HS-5 (cell line): ENCODE measurements at regions not wholly inside any gene's neighbourhood (a gene's known extent, or its start where the extent isn't known, plus 50 kb on each side); places are given as distances from the start of the nearest gene placed in this dataset.

Source experiments
- DNase-seq: peaks from one replicate; pipeline ENCODE4 v3.0.0-alpha.2; 2012; ENCODE audit warnings: low read depth

- DNase-seq: no peak
Observed at GRCh38 chr13:24050292-24050711, 110.2 kb upstream of the SPATA13 start.

GRCh38 chr13:24050796-24051715 lies 109.5 kb upstream of the SPATA13 start:
- no peak for DNase-seq

GRCh38 chr13:24052547-24053518 lies 107.7 kb upstream of the SPATA13 start:
- DNase-seq: no peak

- DNase-seq: no peak
Observed at GRCh38 chr13:24053519-24054251, 106.8 kb upstream of the SPATA13 start.

- no peak for DNase-seq
Observed at GRCh38 chr13:24056616-24057137, 103.8 kb upstream of the SPATA13 start.

GRCh38 chr13:24060993-24061392 lies 99.5 kb upstream of the SPATA13 start:
- DNase-seq: no peak

- no peak for DNase-seq
Observed at GRCh38 chr13:24063281-24063877, 97.1 kb upstream of the SPATA13 start.

- DNase-seq: no peak
Observed at GRCh38 chr13:24064371-24064770, 96.1 kb upstream of the SPATA13 start.

- no peak for DNase-seq
Observed at GRCh38 chr13:24065176-24065575, 95.3 kb upstream of the SPATA13 start.

GRCh38 chr13:24066405-24067295 lies 93.9 kb upstream of the SPATA13 start:
- no peak for DNase-seq

- no peak for DNase-seq
Observed at GRCh38 chr13:24068472-24068871, 92.0 kb upstream of the SPATA13 start.

- no peak for DNase-seq
Observed at GRCh38 chr13:24071016-24071415, 89.5 kb upstream of the SPATA13 start.

- no peak for DNase-seq
Observed at GRCh38 chr13:24071423-24072075, 89.0 kb upstream of the SPATA13 start.

GRCh38 chr13:24073657-24074056 lies 86.9 kb upstream of the SPATA13 start:
- no peak for DNase-seq

GRCh38 chr13:24074678-24075077 lies 85.8 kb upstream of the SPATA13 start:
- no peak for DNase-seq

GRCh38 chr13:24075137-24075975 lies 85.2 kb upstream of the SPATA13 start:
- DNase-seq: no peak

GRCh38 chr13:24076109-24076508 lies 84.4 kb upstream of the SPATA13 start:
- DNase-seq: no peak

- no peak for DNase-seq
Observed at GRCh38 chr13:24076636-24077035, 83.9 kb upstream of the SPATA13 start.

- DNase-seq: no peak
Observed at GRCh38 chr13:24080134-24080533, 80.4 kb upstream of the SPATA13 start.
